Testis (tissue), 2 donors: ENCODE measurements at regions not wholly inside any gene's neighbourhood (a gene's known extent, or its start where the extent isn't known, plus 50 kb on each side); places are given as distances from the start of the nearest gene placed in this dataset.

Source experiments
- DNase-seq: peaks from one replicate; pipeline ENCODE4 v3.0.0-alpha.2; 2019
- H3K27ac ChIP-seq, 2 donors: fragments of 200-600 bp; sonication (generic); one replicate each; pipeline ENCODE4 v1.5.1; 2019
- H3K27me3 ChIP-seq: fragments of 200-600 bp; sonication (generic); one replicate; pipeline ENCODE4 v1.5.1; 2019
- H3K36me3 ChIP-seq: fragments of 200-600 bp; sonication (generic); one replicate; pipeline ENCODE4 v1.5.1; 2017; ENCODE audit warnings: low read depth; ENCODE audit errors: missing control alignments
- H3K4me1 ChIP-seq: fragments of 200-600 bp; sonication (generic); one replicate; pipeline ENCODE4 v1.5.1; 2019
- H3K4me3 ChIP-seq, 2 donors: fragments of 200-600 bp; sonication (generic); one replicate each; pipeline ENCODE4 v1.5.1; 2017 to 2019
- H3K9me3 ChIP-seq: fragments of 200-600 bp; sonication (generic); one replicate; pipeline ENCODE4 v1.5.1; 2017
- POLR2A ChIP-seq: fragments of 450-650 bp; IDR thresholded peaks from one replicate; pipeline ENCODE4 v1.6.1; 2017; ENCODE audit warnings: antibody characterized with exemption, mild to moderate bottlenecking, moderate library complexity
- WGBS, 2 donors: methylation state at CpG; one replicate each; pipeline ENCODE4 v1.1.5; 2018; 5-methylcytosine and 5-hydroxymethylcytosine counted together
- intact Hi-C: fragments of 100-400 bp; cut with DNase I; formaldehyde crosslinking; loops from one replicate; pipeline ENCODE4 v1.15.1; 2023; ENCODE audit warnings: low total_unique reads
- TF ChIP-seq, protein P1 (sequence below), 3 experiments: fragments of 450-650 bp in 2 of 3; fragments of 200-600 bp in 1 of 3; sonication (generic) in 1 of 3; IDR thresholded peaks; one replicate each; pipeline ENCODE4 v1.5.1; 2016 to 2019; ENCODE audit warnings: antibody characterized with exemption in 3 of 3, mild to moderate bottlenecking in 2 of 3, moderate library complexity in 1 of 3

- no peak for DNase-seq
- no peaks in the 10 kb centered on the region for H3K27me3 ChIP-seq
- 87 to 88% methylated on average over 2 of the region's 2 CpGs for WGBS, 2 donors
- H3K9me3 ChIP-seq: no peaks in the 10 kb centered on the region
- H3K4me1 ChIP-seq: no peaks in the 10 kb centered on the region
- H3K4me3 ChIP-seq: no peak overlapping the region
- H3K27ac ChIP-seq: no peak overlapping the region
- TF ChIP-seq POLR2A: no peak
- TF ChIP-seq, protein P1, sequence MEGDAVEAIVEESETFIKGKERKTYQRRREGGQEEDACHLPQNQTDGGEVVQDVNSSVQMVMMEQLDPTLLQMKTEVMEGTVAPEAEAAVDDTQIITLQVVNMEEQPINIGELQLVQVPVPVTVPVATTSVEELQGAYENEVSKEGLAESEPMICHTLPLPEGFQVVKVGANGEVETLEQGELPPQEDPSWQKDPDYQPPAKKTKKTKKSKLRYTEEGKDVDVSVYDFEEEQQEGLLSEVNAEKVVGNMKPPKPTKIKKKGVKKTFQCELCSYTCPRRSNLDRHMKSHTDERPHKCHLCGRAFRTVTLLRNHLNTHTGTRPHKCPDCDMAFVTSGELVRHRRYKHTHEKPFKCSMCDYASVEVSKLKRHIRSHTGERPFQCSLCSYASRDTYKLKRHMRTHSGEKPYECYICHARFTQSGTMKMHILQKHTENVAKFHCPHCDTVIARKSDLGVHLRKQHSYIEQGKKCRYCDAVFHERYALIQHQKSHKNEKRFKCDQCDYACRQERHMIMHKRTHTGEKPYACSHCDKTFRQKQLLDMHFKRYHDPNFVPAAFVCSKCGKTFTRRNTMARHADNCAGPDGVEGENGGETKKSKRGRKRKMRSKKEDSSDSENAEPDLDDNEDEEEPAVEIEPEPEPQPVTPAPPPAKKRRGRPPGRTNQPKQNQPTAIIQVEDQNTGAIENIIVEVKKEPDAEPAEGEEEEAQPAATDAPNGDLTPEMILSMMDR (IDR thresholded peaks at IDR 0.05): no peak
- H3K36me3 ChIP-seq: no peaks in the 10 kb centered on the region
- intact Hi-C loops: no loop called here
These were observed 720.0 kb upstream of the API5 start for GRCh38 chr11:42591841-42592240.

DNA sequence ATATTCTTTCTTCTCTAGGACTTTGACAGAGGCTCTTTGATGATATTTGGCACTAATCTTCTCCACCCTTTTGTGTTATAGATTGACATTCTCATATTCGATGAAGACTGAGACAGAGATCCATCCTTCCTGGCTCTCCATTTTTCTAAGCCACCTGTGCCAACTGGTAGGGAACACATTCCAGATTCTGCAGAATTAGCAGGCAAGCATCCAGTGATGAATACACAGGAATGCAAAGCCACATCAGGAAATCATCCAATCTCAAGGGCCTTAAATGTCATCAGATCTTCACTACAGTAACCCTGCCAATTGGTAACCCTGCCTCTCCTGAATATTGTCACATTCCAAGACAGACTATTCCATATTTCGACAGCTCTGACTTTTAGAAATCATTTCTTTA lies 718.4 kb upstream of the API5 start:
- no peak for DNase-seq
- H3K4me3 ChIP-seq: no peak overlapping the region
- 85% methylated on average over 2 of the region's 2 CpGs for WGBS, 2 donors
- intact Hi-C loops: no loop called here
- H3K27me3 ChIP-seq: no peaks in the 10 kb centered on the region
- H3K9me3 ChIP-seq: no peaks in the 10 kb centered on the region
- no peaks in the 10 kb centered on the region for H3K36me3 ChIP-seq
- no peak overlapping the region for H3K27ac ChIP-seq
- H3K4me1 ChIP-seq: no peaks in the 10 kb centered on the region
- TF ChIP-seq POLR2A: no peak

DNA sequence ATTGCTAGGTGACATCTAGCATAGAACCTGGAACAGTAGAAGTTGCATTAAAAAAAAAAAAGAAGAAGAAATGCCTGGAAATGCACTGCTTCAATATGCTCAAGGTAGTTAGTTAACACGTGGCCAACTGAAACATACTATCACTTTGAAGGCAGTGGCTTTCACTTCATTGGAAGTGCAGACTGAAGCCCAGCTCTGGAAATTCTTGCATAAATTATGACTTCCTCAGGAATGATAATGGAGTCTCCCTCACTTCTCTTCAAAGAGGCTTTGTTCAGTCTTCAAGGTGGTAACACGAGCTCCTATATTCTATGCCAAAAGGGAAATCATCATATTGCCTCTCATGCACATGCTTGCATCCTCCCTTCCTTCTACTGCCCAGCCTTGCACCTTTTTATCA lies 715.9 kb upstream of the API5 start:
- Histone ChIP-seq H3K4me3 (no peak overlapping the region), H3K36me3 (no peaks in the 10 kb centered on the region), H3K4me1 (no peaks in the 10 kb centered on the region), H3K9me3 (no peaks in the 10 kb centered on the region), H3K27me3 (no peaks in the 10 kb centered on the region), H3K27ac (no peak overlapping the region)
- intact Hi-C loops: no loop called here
- TF ChIP-seq POLR2A: no peak
- TF ChIP-seq, protein P1 (IDR thresholded peaks at IDR 0.05): no peak
- 30 to 34% methylated on average over 2 of the region's 2 CpGs for WGBS, 2 donors
- no peak for DNase-seq

DNA sequence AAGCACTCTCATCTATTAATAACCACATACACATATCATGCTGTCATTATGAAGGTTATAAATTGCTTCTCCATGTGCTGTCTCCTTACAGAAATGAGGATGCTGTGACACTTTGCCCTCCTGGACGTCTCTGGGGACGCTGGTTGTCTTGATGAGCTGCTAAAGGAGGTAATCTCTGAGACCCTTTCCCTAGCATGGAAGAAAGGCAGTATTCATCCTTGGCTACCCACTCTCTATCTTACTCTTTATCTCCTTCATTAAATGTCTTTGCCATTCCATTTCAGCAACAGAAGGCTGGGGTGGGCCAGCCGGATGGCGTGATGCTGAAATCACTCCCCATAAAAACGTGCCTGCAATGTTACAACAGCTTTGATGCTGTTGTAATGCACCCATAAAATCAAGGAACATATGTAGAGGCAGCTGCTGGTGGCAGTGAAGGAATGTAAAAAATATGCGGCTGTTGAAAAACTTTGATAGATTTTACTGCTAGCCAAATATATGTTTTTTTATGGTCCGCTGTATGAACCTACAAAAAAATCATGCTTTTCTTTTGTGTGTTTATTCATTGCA lies 715.1 kb upstream of the API5 start:
- DNase-seq: no peak
- WGBS, 2 donors: 68 to 76% methylated on average over 7 of the region's 7 CpGs
- intact Hi-C loops: no loop called here
- TF ChIP-seq, protein P1 (IDR thresholded peaks at IDR 0.05): no peak
- TF ChIP-seq POLR2A: no peak
- no peak overlapping the region for H3K4me3 ChIP-seq
- H3K27ac ChIP-seq: no peak overlapping the region
- no peaks in the 10 kb centered on the region for H3K36me3 ChIP-seq
- no peaks in the 10 kb centered on the region for H3K4me1 ChIP-seq
- H3K27me3 ChIP-seq: no peaks in the 10 kb centered on the region
- no peaks in the 10 kb centered on the region for H3K9me3 ChIP-seq

GRCh38 chr11:42598341-42598740 lies 713.5 kb upstream of the API5 start:
- no peak for DNase-seq
- Histone ChIP-seq H3K4me1 (no peaks in the 10 kb centered on the region), H3K27ac (no peak overlapping the region), H3K9me3 (no peaks in the 10 kb centered on the region), H3K36me3 (no peaks in the 10 kb centered on the region), H3K4me3 (no peak overlapping the region), H3K27me3 (no peaks in the 10 kb centered on the region)
- 73 to 82% methylated on average over 3 of the region's 3 CpGs for WGBS, 2 donors
- intact Hi-C loops: no loop called here
- no peak for TF ChIP-seq POLR2A

DNA sequence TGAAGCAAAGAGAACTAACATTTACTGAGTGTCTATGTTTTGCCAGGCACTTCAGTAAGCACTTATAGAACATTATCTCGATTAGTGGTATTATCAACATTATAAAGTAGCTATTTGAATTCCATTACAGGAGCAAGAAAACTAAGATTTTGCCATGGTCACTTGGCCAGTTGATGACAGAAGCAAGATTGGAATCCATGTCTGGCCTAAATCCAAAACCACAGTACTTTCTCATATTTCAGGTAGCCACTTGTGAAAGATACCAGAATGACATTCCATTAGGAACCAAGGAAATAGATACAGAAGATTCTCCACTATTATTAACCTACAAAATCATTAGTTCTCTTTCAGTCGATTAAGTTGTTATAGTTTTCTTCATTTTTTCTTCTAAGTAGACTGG lies 691.0 kb upstream of the API5 start:
- 84 to 91% methylated on average over 2 of the region's 2 CpGs for WGBS, 2 donors
- Histone ChIP-seq H3K27ac (no peak overlapping the region), H3K36me3 (no peaks in the 10 kb centered on the region)

More for the DNA sequence above, 691.0 kb upstream of the API5 start:
- no peaks in the 10 kb centered on the region for H3K9me3 ChIP-seq
- no peaks in the 10 kb centered on the region for H3K4me1 ChIP-seq
- H3K27me3 ChIP-seq: no peaks in the 10 kb centered on the region
- TF ChIP-seq, protein P1 (IDR thresholded peaks at IDR 0.05): no peak
- TF ChIP-seq POLR2A: no peak
- H3K4me3 ChIP-seq: no peak overlapping the region
- intact Hi-C loops: no loop called here
- DNase-seq: no peak
